Calu3 (cell line): ENCODE measurements at regions not wholly inside any gene's neighbourhood (a gene's known extent, or its start where the extent isn't known, plus 50 kb on each side); places are given as distances from the start of the nearest gene placed in this dataset.

Experiments used
- BruUV-seq: library from RNA; stranded (reverse); fragments of 400-500 nt; replicated peaks from 2 replicates; lab custom pipeline; 2021; lab: Mats Ljungman, UMichigan
- CTCF ChIA-PET: fragments of 300-600 bp; sonication (Branson Sonifier 250); formaldehyde crosslinking; loops from one replicate; lab custom pipeline; 2022; ENCODE audit warnings: antibody characterized with exemption; lab: Charles Lee
- DNase-seq: peaks from one replicate; pipeline ENCODE4 v3.0.0; 2022
- H3K27ac Mint-ChIP-seq: one replicate; pipeline ENCODE4 v1.8.0; 2022; ENCODE audit warnings: mixed read lengths; ENCODE audit not compliant: unreplicated experiment
- H3K27me3 Mint-ChIP-seq: one replicate; pipeline ENCODE4 v1.8.0; 2022; ENCODE audit warnings: mixed read lengths; ENCODE audit not compliant: unreplicated experiment
- H3K36me3 Mint-ChIP-seq: one replicate; pipeline ENCODE4 v1.8.0; 2022; ENCODE audit warnings: mild to moderate bottlenecking, moderate library complexity, mixed read lengths; ENCODE audit not compliant: insufficient read depth, unreplicated experiment
- H3K4me1 Mint-ChIP-seq: one replicate; pipeline ENCODE4 v1.8.0; 2022; ENCODE audit warnings: mild to moderate bottlenecking, low read depth, mixed read lengths; ENCODE audit not compliant: unreplicated experiment
- H3K4me3 Mint-ChIP-seq: one replicate; pipeline ENCODE4 v1.8.0; 2022; ENCODE audit warnings: mild to moderate bottlenecking, low read depth, moderate library complexity, mixed read lengths; ENCODE audit not compliant: unreplicated experiment
- H3K9me3 Mint-ChIP-seq: one replicate; pipeline ENCODE4 v1.8.0; 2022; ENCODE audit warnings: low read depth, mixed read lengths; ENCODE audit not compliant: unreplicated experiment
- CTCF ChIP-seq: fragments of 200-600 bp; IDR thresholded peaks from one replicate; pipeline ENCODE4 v1.8.0; 2022; ENCODE audit warnings: antibody characterized with exemption; ENCODE audit not compliant: unreplicated experiment
- intact Hi-C: fragments of 100-400 bp; cut with micrococcal nuclease; formaldehyde crosslinking; loops from one replicate; pipeline ENCODE4 v1.10.0; 2022; ENCODE audit not compliant: unreplicated experiment

GRCh38 chr14:89708982-89709625 lies 245.4 kb downstream of the EFCAB11 start:
- intact Hi-C loops = no loop called here
- no peak for TF ChIP-seq CTCF
- CTCF ChIA-PET = no interaction called here
- Mint-ChIP-seq H3K36me3 (no peaks in the 10 kb centered on the region), H3K4me1 (no peaks in the 10 kb centered on the region), H3K27me3 (no peaks in the 10 kb centered on the region), H3K4me3 (no peak overlapping the region), H3K27ac (no peak overlapping the region), H3K9me3 (peaks cover 3% of the 10 kb centered on the region)
- DNase-seq = no peak
- no TSS peak for BruUV-seq

- no peaks in the 10 kb centered on the region for H3K4me1 Mint-ChIP-seq
- no peak for TF ChIP-seq CTCF
- no peaks in the 10 kb centered on the region for H3K27me3 Mint-ChIP-seq
- no peak overlapping the region for H3K27ac Mint-ChIP-seq
- intact Hi-C loops = no loop called here
- no TSS peak for BruUV-seq
- CTCF ChIA-PET = no interaction called here
- H3K36me3 Mint-ChIP-seq = peaks cover 2% of the 10 kb centered on the region
- no peak overlapping the region for H3K4me3 Mint-ChIP-seq
- no peak for DNase-seq
- peaks cover 3% of the 10 kb centered on the region for H3K9me3 Mint-ChIP-seq
These were observed 247.4 kb downstream of the EFCAB11 start for GRCh38 chr14:89707086-89707485.

- Mint-ChIP-seq H3K36me3 (peaks cover 7% of the 10 kb centered on the region), H3K4me3 (no peak overlapping the region), H3K27ac (no peak overlapping the region), H3K9me3 (no peaks in the 10 kb centered on the region), H3K4me1 (no peaks in the 10 kb centered on the region), H3K27me3 (no peaks in the 10 kb centered on the region)
- intact Hi-C loops = no loop called here
- no peak for TF ChIP-seq CTCF
- DNase-seq = no peak
- CTCF ChIA-PET = interaction anchor here (1.3 kb wide), 1 partner anchor 12 kb away, joined by 3 read pairs; no protein-coding TSS in a partner anchor
- BruUV-seq = no TSS peak
These were observed 251.7 kb downstream of the EFCAB11 start for GRCh38 chr14:89702876-89703200.

GRCh38 chr14:89702073-89702875 lies 252.3 kb downstream of the EFCAB11 start:
- TSS peak; percentile 48 for BruUV-seq
- intact Hi-C loops = no loop called here
- TF ChIP-seq CTCF = no peak
- no peaks in the 10 kb centered on the region for H3K4me1 Mint-ChIP-seq
- peaks cover 7% of the 10 kb centered on the region for H3K36me3 Mint-ChIP-seq
- CTCF ChIA-PET = interaction anchor here (1.3 kb wide), 1 partner anchor 12 kb away, joined by 3 read pairs; no protein-coding TSS in a partner anchor
- no peaks in the 10 kb centered on the region for H3K9me3 Mint-ChIP-seq
- H3K27me3 Mint-ChIP-seq = no peaks in the 10 kb centered on the region
- no peak for DNase-seq
- no peak overlapping the region for H3K27ac Mint-ChIP-seq
- H3K4me3 Mint-ChIP-seq = peak overlapping the region; percentile 57
